ENCODE measurements at regions not wholly inside any gene's neighbourhood (a gene's known extent, or its start where the extent isn't known, plus 50 kb on each side); places are given as distances from the start of the nearest gene placed in this dataset.

DNA sequence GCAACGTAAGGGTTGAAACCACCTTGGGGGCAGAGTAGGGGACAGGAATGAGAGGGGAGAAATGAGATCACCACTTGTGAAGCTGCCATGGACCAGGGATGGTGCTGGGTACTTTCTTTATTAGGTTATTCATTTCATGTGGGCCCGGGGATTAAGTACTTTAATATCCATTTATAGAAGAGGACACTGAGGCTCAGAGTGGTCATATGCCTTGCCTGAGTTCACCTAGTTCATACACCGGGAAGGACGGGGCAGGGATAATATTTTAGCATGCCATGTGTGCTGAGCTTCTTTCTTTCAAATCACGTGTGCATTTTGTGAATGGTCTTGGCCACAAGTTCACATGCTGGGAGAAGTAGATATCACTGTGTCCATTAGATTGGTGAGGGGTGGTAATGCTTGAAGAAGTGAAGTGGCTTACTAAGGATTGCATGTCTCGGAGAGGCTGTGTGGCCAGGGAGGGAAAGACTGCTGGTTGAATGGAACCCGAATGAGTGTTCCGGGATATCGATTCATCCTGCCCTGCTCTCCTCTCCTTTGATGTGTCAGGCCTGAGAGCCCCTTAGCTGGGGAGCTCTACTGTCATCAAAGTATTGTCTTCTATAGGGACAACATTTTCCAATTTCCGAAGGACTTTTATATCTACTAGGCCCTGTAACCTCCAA lies 187.1 kb downstream of the MYCN start:
- H3K4me3 ChIP-seq (ENCODE audit: low read depth, low read length): no peak overlapping the region
- TF ChIP-seq, protein P1, sequence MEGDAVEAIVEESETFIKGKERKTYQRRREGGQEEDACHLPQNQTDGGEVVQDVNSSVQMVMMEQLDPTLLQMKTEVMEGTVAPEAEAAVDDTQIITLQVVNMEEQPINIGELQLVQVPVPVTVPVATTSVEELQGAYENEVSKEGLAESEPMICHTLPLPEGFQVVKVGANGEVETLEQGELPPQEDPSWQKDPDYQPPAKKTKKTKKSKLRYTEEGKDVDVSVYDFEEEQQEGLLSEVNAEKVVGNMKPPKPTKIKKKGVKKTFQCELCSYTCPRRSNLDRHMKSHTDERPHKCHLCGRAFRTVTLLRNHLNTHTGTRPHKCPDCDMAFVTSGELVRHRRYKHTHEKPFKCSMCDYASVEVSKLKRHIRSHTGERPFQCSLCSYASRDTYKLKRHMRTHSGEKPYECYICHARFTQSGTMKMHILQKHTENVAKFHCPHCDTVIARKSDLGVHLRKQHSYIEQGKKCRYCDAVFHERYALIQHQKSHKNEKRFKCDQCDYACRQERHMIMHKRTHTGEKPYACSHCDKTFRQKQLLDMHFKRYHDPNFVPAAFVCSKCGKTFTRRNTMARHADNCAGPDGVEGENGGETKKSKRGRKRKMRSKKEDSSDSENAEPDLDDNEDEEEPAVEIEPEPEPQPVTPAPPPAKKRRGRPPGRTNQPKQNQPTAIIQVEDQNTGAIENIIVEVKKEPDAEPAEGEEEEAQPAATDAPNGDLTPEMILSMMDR (IDR thresholded peaks at IDR 0.05; ENCODE audit: insufficient read depth, low read depth, low read length): no peak
- no peak for DNase-seq (ENCODE audit: low read depth)

DNA sequence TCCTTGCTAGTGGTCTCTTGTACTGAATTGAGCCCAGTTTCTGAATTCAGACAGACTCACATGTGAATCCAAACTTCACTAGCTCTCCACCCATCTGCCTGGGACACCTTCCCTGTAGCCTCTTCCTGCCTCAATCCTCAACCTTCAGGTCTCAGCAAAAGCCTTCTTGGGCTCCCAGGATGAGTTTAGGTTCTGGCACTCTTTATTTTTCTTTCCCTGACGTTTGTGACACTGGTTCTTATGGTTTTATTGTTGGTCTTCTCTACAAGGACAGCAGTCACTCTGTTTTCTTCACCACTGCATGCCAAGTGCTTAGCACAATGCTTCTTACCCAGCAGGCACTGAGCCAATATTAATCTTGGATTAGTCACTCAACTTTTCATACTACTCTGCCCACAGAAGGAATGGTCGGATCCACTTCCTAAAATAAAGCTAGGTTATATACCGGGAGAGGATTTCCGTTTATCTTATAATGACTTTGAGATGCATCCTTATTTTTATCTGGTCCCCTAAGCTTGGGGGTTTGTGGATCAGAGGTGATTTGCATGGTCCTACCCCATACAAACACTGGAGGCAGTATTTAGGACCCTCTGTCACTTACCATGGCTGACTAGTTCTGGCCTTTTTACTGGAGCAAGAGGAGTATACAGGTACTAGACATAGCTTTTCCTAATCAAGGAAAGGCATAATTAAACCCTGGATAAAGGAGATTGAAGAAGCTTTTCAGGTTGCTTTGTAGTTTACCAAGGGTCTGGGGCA lies 186.3 kb downstream of the MYCN start:
- TF ChIP-seq, protein P1 (IDR thresholded peaks at IDR 0.05; ENCODE audit: insufficient read depth, low read depth, low read length): no peak
- DNase-seq (ENCODE audit: low read depth): no peak

DNA sequence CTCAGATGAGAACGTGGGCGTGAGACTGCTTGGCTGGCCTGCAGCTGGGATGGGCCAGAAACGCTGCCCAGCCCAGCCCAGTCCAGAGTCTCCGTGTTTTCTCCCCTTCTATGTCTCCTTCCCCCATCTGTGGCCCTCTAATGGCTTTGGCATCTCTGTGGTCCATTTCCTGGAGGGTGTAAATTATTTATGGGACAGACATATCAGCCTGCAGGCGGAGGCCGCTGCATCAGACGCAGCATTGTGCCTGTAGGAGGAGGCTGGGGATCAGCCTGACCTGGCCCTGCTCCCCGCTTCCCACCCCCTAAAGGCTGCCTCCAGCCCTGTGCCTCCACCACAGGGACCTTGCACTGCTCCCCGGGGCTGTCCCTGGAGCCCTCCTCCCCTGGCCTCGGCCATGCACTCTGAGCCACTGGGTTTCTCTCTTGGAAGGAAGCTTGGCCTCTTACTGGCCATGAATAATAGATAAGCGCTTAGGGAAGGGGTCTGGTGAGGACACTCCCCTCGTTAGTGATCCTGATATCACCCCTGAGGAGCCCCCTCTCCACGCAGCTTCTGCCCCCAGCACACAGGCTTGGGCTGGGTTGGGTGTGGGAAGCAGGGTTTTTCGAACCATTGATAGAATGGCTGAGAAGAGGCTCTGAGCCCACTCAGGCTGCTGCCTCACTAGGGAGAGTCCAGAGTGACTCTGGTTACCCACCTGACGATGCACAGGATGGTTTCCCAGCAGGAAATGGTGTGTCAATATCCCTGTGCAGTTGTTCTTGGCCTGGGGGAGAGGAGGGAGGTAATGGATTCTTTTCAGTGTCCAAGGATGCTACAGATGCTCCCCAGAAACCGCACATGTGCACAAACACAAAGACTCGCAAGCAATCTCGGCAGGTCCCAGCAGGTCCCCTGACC lies 185.5 kb downstream of the MYCN start:
- H3K4me3 ChIP-seq (ENCODE audit: low read depth, low read length): no peak overlapping the region
- TF ChIP-seq, protein P1 (IDR thresholded peaks at IDR 0.05; ENCODE audit: insufficient read depth, low read depth, low read length): no peak
- DNase-seq (ENCODE audit: low read depth): no peak

More for the DNA sequence above, 186.3 kb downstream of the MYCN start:
- H3K4me3 ChIP-seq (ENCODE audit: low read depth, low read length): no peak overlapping the region

DNA sequence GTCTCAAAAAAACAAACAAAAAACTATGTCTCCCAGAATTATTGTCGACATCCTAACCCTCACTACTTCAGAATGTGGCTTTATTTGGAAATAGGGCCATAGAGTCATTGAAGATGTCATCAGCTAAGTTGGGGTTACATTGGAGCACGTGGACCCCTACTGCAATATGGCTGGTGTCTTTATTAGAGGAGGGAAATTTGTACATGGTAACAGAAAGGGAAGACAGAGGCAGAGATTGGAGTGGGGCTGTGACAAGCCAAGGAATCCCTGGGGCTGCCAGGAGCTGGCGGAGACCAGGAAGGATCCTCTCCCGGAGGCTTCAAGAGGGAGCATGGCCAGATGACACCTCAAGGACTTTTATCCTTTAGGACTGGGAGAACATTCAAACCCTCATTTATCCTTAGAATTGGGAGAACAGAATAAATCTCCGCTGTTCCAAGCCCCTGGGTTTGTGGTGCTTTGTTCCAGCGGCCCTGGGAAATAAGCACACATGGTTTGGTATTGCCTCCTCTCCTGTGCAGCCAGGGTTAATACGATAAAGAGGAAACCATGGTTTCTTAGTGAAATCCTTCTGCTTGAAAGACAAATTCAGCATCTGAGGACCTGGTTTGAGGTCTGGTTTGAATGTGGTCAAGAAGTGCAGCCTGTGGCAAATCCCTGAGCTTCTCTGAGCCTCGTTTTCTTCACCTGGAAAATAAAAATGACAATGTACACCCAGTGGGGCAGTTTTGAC lies 184.7 kb downstream of the MYCN start:
- H3K4me3 ChIP-seq (ENCODE audit: low read depth, low read length): no peak overlapping the region
- DNase-seq (ENCODE audit: low read depth): no peak
- TF ChIP-seq, protein P1 (IDR thresholded peaks at IDR 0.05; ENCODE audit: insufficient read depth, low read depth, low read length): no peak

DNA sequence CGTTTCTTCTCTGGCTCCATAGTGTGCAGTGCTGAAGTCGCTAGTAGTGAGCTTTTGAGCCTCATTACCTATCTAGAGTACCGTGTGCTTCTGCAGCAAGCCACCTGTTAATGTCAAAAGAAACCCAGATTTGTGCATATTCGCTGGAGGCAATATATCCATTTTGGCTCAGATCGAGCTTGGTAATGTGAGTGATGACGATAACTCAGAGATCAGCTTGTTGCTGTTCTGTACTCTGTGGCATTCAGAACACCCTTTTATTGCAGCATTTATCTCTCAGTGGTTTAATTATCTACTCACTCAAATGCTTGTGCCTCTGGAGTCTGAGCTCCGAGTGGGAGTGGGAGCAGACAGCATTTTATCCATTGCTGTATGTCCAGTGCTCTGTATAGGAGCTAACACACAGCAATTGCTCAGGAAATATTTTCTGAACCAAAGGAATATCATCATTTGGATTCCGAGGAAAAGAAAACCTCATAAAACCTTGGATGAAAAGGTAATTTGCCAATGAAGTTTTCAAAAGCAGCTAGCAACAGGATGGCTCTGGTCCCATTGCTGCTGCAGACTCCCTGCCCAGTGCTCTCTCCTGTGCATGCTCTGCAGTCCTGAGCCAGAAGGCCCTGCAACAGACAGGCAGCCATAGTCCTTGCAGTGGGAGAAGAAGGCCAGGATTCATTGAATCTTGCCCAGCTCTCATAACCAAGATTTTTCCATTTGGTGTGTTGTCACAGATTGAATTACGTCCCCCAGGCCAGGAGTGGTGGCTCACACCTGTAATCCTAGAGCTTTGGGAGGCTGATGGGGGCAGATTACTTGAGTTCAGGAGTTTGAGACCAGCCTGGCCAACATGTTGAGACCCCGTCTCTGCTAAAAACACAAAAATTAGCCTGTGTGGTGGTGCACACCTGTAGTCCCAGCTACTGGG lies 183.8 kb downstream of the MYCN start:
- TF ChIP-seq, protein P1 (IDR thresholded peaks at IDR 0.05; ENCODE audit: insufficient read depth, low read depth, low read length): no peak
- DNase-seq (ENCODE audit: low read depth): no peak
- no peak overlapping the region for H3K4me3 ChIP-seq (ENCODE audit: low read depth, low read length)
